HTR-8/SVneo (cell line): ENCODE measurements at regions not wholly inside any gene's neighbourhood (a gene's known extent, or its start where the extent isn't known, plus 50 kb on each side); places are given as distances from the start of the nearest gene placed in this dataset.
"Not testable (repeated sequence)": the region's sequence is repeated elsewhere in the genome, so short reads cannot be mapped to it uniquely, and the experiment has no call there.

Experiments used
- DNase-seq: peaks from one replicate; pipeline ENCODE4 v3.0.0; 2011; ENCODE audit warnings: low spot score, mixed read lengths; ENCODE audit not compliant: insufficient read length
- FAIRE-seq: peaks from 2 replicates; lab custom pipeline; 2011; peaks lifted over from hg19 to GRCh38; lab: Jason Lieb, UNC

GRCh38 chr7:91511861-91512260 lies 247.6 kb downstream of the FZD1 start:
- DNase-seq, FAIRE-seq: not testable (repeated sequence)

- DNase-seq, result no peak
- no peak for FAIRE-seq
These were observed 248.7 kb downstream of the FZD1 start for GRCh38 chr7:91512958-91513357.

GRCh38 chr7:91514591-91514990 lies 250.4 kb downstream of the FZD1 start:
- DNase-seq (no peak), FAIRE-seq (no peak)

GRCh38 chr7:91515961-91516360 lies 251.7 kb downstream of the FZD1 start:
- FAIRE-seq (no peak), DNase-seq (no peak)

GRCh38 chr7:91517201-91517785 lies 253.1 kb downstream of the FZD1 start:
- FAIRE-seq (no peak), DNase-seq (no peak)

- FAIRE-seq (no peak), DNase-seq (no peak)
These were observed 253.8 kb downstream of the FZD1 start for GRCh38 chr7:91518058-91518457.

- FAIRE-seq (no peak), DNase-seq (no peak)
These were observed 255.3 kb downstream of the FZD1 start for GRCh38 chr7:91519241-91520158.

GRCh38 chr7:91520645-91521044 lies 256.4 kb downstream of the FZD1 start:
- no peak for FAIRE-seq
- no peak for DNase-seq

GRCh38 chr7:91526404-91526803 lies 262.2 kb downstream of the FZD1 start:
- FAIRE-seq, result no peak
- no peak for DNase-seq

- FAIRE-seq, result no peak
- no peak for DNase-seq
These were observed 263.2 kb downstream of the FZD1 start for GRCh38 chr7:91527460-91527859.

GRCh38 chr7:91533996-91534395 lies 269.8 kb downstream of the FZD1 start:
- no peak for DNase-seq
- no peak for FAIRE-seq

GRCh38 chr7:91537260-91538152 lies 273.3 kb downstream of the FZD1 start:
- DNase-seq (no peak), FAIRE-seq (no peak)

- DNase-seq (no peak), FAIRE-seq (no peak)
These were observed 277.4 kb downstream of the FZD1 start for GRCh38 chr7:91541641-91542040.

- FAIRE-seq, result no peak
- no peak for DNase-seq
These were observed 279.4 kb downstream of the FZD1 start for GRCh38 chr7:91543646-91544045.

GRCh38 chr7:91549878-91550277 lies 285.6 kb downstream of the FZD1 start:
- FAIRE-seq, result no peak
- DNase-seq, result no peak

GRCh38 chr7:91550931-91551330 lies 286.7 kb downstream of the FZD1 start:
- DNase-seq (no peak), FAIRE-seq (no peak)

GRCh38 chr7:91551377-91552175 lies 287.3 kb downstream of the FZD1 start:
- no peak for DNase-seq

GRCh38 chr7:91553410-91553895 lies 289.2 kb downstream of the FZD1 start:
- DNase-seq, result no peak

More at GRCh38 chr7:91551377-91552175, 287.3 kb downstream of the FZD1 start:
- FAIRE-seq, result no peak

GRCh38 chr7:91554883-91555282 lies 290.6 kb downstream of the FZD1 start:
- DNase-seq (no peak), FAIRE-seq (no peak)

More at GRCh38 chr7:91553410-91553895, 289.2 kb downstream of the FZD1 start:
- no peak for FAIRE-seq

GRCh38 chr7:91556239-91556638 lies 292.0 kb downstream of the FZD1 start:
- DNase-seq, result no peak
- no peak for FAIRE-seq
